Astrocyte (in vitro differentiated cells and primary cell): ENCODE measurements at regions not wholly inside any gene's neighbourhood (a gene's known extent, or its start where the extent isn't known, plus 50 kb on each side); places are given as distances from the start of the nearest gene placed in this dataset.

Experiments used
- EZH2 ChIP-seq: IDR thresholded peaks from 2 replicates; pipeline ENCODE4 v1.6.1; 2012; ENCODE audit warnings: mild to moderate bottlenecking, low read length, inconsistent platforms; ENCODE audit not compliant: insufficient read depth
- TF ChIP-seq, protein P1 (sequence below): IDR thresholded peaks from 2 replicates; pipeline ENCODE4 v1.5.1; 2011; ENCODE audit warnings: low read depth, mild to moderate bottlenecking, inconsistent platforms, low read length, moderate library complexity; ENCODE audit not compliant: insufficient read depth

- TF ChIP-seq, protein P1, sequence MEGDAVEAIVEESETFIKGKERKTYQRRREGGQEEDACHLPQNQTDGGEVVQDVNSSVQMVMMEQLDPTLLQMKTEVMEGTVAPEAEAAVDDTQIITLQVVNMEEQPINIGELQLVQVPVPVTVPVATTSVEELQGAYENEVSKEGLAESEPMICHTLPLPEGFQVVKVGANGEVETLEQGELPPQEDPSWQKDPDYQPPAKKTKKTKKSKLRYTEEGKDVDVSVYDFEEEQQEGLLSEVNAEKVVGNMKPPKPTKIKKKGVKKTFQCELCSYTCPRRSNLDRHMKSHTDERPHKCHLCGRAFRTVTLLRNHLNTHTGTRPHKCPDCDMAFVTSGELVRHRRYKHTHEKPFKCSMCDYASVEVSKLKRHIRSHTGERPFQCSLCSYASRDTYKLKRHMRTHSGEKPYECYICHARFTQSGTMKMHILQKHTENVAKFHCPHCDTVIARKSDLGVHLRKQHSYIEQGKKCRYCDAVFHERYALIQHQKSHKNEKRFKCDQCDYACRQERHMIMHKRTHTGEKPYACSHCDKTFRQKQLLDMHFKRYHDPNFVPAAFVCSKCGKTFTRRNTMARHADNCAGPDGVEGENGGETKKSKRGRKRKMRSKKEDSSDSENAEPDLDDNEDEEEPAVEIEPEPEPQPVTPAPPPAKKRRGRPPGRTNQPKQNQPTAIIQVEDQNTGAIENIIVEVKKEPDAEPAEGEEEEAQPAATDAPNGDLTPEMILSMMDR = no peak
- no peak for TF ChIP-seq EZH2
These were observed 355.2 kb upstream of the TRIB2 start for GRCh38 chr2:12361506-12361905.
